H1 (cell line): ENCODE measurements at regions not wholly inside any gene's neighbourhood (a gene's known extent, or its start where the extent isn't known, plus 50 kb on each side); places are given as distances from the start of the nearest gene placed in this dataset.

Source experiments
- EP300 ChIP-seq, 2 experiments: IDR thresholded peaks; 1 replicate in 1 of 2; 2 replicates in 1 of 2; pipeline ENCODE4 v1.6.1; 2011 to 2012; ENCODE audit warnings: low read depth in 2 of 2, low read length in 2 of 2, mild to moderate bottlenecking in 2 of 2, borderline replicate concordance in 1 of 2, inconsistent platforms in 1 of 2, moderate library complexity in 1 of 2
- FOSL1 ChIP-seq: IDR thresholded peaks from 2 replicates; pipeline ENCODE4 v1.6.1; 2011; ENCODE audit warnings: mild to moderate bottlenecking, low read depth, low read length, moderate library complexity; ENCODE audit not compliant: insufficient read depth
- JUN ChIP-seq: IDR thresholded peaks from 2 replicates; pipeline ENCODE4 v1.6.1; 2011; ENCODE audit warnings: low read depth, mild to moderate bottlenecking, improper control_type of control experiment, low read length
- POU5F1 ChIP-seq: IDR thresholded peaks from 2 replicates; pipeline ENCODE4 v1.6.1; 2011; ENCODE audit warnings: low read depth, mild to moderate bottlenecking, low read length, moderate library complexity
- SP2 ChIP-seq: IDR thresholded peaks from 2 replicates; pipeline ENCODE4 v1.6.1; 2012; ENCODE audit warnings: mild to moderate bottlenecking, low read length, inconsistent platforms
- TBP ChIP-seq: IDR thresholded peaks from 2 replicates; pipeline ENCODE4 v1.6.1; 2011; ENCODE audit warnings: low read depth, low read length, improper control_type of control experiment

GRCh38 chr3:184648636-184649035 is 63.2 kb downstream of the MAGEF1 start (continued):
- no peak for TF ChIP-seq FOSL1
- TF ChIP-seq EP300 (IDR thresholded peaks at IDR 0.05; ENCODE audit: borderline replicate concordance in 1 of 2, low read depth in 2 of 2, low read length in 2 of 2) = no peak
- TF ChIP-seq SP2 = no peak
- no peak for TF ChIP-seq JUN
- no peak for TF ChIP-seq POU5F1
- no peak for TF ChIP-seq TBP
